Vagina (tissue), 2 donors: ENCODE measurements at regions not wholly inside any gene's neighbourhood (a gene's known extent, or its start where the extent isn't known, plus 50 kb on each side); places are given as distances from the start of the nearest gene placed in this dataset.

Experiments
- CTCF ChIP-seq, 3 experiments: fragments of 450-650 bp in 2 of 3; fragments of 200-600 bp in 1 of 3; sonication (generic) in 1 of 3; IDR thresholded peaks; one replicate each; pipeline ENCODE4 v1.5.1; 2017 to 2019; ENCODE audit warnings: antibody characterized with exemption in 3 of 3, mild to moderate bottlenecking in 2 of 3, moderate library complexity in 2 of 3
- POLR2A ChIP-seq, 2 donors: fragments of 450-650 bp; IDR thresholded peaks; one replicate each; pipeline ENCODE4 v1.6.1; 2017; ENCODE audit warnings: antibody characterized with exemption in 2 of 2, mild to moderate bottlenecking in 2 of 2, moderate library complexity in 2 of 2

GRCh38 chr12:125296701-125297100 lies 231.5 kb downstream of the AACS start:
- no peak for TF ChIP-seq POLR2A (IDR thresholded peaks at IDR 0.05)
- no peak for TF ChIP-seq CTCF (IDR thresholded peaks at IDR 0.05)
